ENCODE measurements at regions not wholly inside any gene's neighbourhood (a gene's known extent, or its start where the extent isn't known, plus 50 kb on each side); places are given as distances from the start of the nearest gene placed in this dataset.
A peak's percentile ranks its signal among the peaks of the same experiment; 100 is the strongest.

DNA sequence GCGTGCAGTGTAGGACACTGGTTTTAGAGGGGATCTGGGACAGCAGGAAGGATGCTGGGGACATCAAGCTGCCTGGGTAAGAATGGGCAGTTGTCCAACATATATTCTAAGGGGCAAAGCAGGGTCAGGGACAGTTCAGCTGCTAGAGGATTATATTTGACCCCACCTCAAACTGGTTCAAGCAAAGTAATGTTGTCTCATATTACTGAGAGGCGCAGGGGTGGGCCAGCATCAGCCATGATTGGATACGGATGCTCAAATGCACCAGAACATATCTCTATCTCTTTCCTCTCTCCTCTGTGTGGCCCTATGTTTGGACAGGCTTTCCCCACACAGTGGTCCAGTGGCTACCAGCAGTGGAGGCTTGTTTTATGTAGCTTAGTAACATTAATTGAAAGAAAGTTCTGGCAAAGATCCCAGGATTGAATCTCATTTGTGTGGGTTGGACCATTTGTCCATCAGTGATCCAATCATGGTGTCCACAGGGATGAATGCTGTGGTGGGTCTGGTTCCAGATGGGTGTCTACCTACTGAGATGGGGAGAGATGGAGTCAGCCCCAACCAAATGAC lies 49.8 kb upstream of the RGMA start:
- Mint-ChIP-seq H3K4me3 (no peak overlapping the region), H3K27me3 (peaks cover 0 to 5% (median 0%) of the 10 kb centered on the region in 5 donors), H3K36me3 (no peaks in the 10 kb centered on the region), H3K9me3 (no peaks in the 10 kb centered on the region), H3K27ac (peak overlapping the region in 1 of 10 donors; percentile 30), H3K4me1 (peaks cover 5 to 17% (median 11%) of the 10 kb centered on the region in 4 donors)
- no peak for DNase-seq
- POLR2A ChIA-PET = no interaction called here
- ATAC-seq = no peak

All from naive thymus-derived CD8-positive, alpha-beta T cell (primary cell).